Pons (tissue), 1 donor: ENCODE measurements at regions not wholly inside any gene's neighbourhood (a gene's known extent, or its start where the extent isn't known, plus 50 kb on each side); places are given as distances from the start of the nearest gene placed in this dataset.

Source experiments
- DNase-seq: peaks from one replicate; pipeline ENCODE4 v3.0.0-alpha.2; 2016; ENCODE audit warnings: low spot score

DNA sequence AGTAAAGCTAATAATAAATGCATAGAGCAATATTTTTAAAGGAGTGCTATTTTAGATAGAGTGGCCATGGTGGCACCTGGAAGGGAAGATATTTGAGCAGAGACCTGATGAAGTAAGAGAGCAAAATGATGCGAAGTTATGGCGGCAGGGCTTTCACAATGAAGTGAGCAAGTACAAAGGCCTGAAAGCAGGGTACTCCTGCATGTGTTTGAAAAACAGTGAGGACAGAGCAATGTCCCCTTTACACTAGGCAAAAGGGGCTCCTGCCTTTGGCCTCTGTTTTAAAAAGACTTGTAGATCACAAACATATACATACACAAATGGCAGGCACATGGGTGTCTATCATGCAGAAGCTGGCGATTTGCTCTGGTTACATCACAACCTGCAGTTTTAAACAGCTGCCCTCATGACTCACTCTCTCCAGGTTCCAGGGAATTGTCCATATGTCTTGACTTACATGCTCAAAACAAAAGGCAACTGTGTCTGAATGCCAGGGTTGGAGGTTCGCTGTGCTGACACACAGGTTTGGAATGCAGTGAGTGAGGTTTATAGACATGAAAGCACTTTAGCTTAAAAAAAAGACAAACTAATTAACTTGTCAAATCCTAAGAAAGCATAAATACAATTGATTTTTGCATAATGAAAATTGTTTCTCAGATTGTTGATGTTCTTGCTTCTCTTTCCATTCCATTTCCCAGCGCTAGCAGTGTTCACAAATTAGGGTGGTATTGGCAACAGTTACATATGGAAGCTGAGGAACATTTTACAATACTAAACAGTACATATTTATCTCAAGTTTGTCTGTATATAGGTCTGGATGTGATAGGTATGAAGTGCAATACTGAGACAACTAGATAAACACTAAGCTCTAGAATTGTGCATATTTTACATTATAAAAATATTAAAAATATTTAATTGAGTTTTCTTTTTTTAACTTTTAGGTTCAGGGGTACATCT is 313.9 kb downstream of the BARHL2 start:
- peak; percentile 3 for DNase-seq

DNA sequence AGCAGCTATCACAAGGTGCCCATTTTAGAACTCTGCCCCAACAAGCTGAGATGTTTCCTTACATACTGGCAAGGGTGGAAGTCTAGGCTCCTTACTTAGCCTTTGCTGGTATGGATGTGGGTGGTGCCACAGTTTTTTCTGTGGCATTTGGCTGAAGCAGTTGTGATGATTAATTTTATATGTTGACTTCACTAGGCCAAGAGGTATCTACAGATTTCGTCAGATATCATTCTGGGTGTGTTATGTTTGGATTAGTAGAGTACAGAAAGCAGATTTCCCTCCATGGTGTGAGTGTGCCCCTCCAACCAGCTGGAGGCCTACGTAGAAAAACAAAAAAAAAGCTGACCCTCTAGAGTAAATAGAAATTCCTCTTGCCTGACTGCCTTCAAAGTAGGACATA is 317.0 kb downstream of the BARHL2 start:
- no peak for DNase-seq

GRCh38 chr1:90396917-90397316 is 320.2 kb downstream of the BARHL2 start:
- no peak for DNase-seq

DNA sequence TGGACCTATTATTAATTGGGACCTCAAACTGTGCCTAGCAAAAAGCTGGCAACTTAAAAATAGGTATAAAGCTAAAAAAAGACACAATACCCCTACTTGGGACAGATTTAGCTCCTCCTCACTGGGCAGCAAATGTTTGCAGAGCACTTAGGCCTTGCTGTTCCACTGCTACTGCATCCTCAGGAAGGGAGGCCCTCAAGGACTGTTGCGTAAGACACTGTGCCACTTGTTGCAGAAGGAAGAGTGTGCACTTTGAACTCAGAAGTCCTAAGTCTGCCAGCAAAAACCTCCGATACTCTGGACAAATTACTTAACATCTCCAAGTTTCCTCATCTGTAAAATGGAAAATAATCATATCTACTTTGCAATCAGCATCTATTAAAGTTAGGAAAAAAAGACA is 322.9 kb downstream of the BARHL2 start:
- no peak for DNase-seq

DNA sequence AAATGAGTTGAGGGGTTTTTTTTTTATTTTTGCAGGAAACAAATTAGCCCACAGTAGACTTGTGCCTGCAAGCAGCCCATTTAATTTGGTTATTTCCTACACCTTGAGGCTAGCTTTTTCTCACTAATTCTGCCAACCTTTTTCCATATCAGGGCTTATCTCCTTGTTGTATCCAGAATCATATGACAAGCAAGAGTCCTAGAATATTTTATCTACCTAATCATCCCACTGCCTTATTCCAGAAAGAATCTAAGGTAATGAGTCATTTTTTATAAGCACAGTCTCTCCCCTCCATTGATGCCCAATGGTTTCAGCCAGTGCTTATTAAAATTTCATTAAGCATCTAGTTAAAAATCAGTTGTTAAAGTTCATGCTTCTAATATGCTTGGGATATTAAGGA is 324.1 kb downstream of the BARHL2 start:
- no peak for DNase-seq

- DNase-seq, result no peak
Observed at GRCh38 chr1:90391126-90391525, 326.0 kb downstream of the BARHL2 start.

DNA sequence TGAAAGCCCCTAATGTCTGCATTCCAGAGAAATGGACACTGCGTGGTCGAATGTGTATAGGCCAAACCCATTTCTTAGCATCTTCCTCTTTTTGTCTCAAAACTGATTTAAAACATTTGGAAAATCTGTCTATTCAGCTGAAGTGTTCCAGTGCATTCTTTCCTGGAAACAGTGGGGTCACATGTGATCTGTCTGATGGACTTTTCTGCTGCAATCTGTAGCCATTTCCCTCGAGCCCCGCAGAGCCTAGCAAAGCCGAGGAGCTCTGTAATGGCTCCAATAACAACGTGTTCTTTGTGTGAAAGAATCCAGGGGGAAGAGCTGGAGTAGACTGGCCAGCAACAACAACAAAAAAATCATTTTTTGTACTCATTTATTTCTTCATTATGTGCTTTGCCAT is 329.3 kb downstream of the BARHL2 start:
- DNase-seq, result peak; percentile 28

GRCh38 chr1:90386899-90387720 is 330.0 kb downstream of the BARHL2 start:
- no peak for DNase-seq

DNA sequence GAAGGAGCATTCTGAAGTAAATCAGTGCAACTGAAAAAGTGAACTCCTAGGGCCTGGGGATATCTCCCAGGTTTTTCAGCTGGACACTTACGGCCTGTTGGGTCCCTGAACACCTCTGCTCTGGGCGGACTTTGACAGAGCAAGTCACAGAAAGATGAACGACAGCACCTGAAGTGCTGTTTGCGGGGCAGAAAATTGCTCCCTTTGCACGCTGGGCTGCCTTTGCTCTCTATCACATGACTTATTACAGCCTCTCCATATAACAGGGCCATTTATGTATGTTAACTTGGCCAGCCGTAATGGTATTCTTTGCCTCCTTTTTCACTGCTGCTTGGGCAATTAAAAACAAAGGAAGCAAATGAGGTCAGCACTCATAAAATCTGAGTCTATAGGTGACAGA is 332.9 kb downstream of the BARHL2 start:
- DNase-seq, result no peak

- no peak for DNase-seq
Observed at GRCh38 chr1:90382161-90382560, 334.9 kb downstream of the BARHL2 start.

- no peak for DNase-seq
Observed at GRCh38 chr1:90381598-90381997, 335.5 kb downstream of the BARHL2 start.

DNA sequence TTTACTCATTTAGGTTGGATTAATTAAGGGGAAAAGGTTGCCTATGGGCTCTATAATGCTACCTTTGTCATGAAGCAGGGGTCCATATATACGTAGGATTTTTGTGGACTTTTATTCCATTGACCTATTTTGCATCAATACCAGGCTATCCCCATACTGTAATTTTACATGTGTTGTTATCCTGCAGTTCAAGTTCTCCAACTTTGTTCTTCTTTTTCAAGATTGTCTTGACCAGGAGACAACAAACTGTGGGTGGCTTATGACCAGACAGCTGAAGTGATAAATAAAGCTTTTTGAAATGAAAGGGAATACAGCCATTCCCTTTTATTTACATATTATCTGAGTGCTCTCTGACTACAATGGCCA is 345.7 kb downstream of the BARHL2 start:
- no peak for DNase-seq

DNA sequence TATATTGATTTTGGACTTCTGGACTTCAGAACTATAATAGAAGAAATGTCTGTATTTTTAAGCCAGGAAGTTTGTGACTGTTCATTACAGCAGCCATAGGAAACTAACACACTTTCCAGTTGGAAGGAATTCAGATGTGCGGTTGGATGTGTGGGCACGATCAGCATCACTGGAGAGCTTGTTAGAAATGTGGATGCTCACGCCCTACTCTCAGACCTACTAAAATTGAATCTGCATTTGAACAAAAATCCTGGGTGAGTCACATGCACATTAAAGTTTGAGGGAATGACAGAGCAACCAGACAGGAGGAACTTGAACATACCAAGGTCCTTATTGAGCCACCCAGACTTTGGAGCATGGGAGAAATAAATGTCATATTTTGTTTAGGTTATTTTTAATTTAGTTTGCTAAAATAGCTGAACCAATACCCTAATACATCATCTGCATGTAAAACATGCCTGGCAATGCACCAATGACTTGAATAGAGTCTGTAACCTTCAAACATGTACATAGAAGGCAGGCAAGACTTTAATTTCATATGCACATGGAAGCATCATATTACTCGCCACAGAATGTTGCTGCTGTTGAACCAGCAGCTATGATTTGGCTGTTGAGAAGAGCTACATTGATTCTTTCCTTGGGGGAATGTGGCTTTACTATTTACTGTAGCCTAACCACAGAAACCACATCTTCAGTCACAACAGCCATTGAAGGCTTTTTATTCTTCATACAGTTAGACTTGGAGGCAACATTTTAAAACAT is 346.2 kb downstream of the BARHL2 start:
- no peak for DNase-seq

DNA sequence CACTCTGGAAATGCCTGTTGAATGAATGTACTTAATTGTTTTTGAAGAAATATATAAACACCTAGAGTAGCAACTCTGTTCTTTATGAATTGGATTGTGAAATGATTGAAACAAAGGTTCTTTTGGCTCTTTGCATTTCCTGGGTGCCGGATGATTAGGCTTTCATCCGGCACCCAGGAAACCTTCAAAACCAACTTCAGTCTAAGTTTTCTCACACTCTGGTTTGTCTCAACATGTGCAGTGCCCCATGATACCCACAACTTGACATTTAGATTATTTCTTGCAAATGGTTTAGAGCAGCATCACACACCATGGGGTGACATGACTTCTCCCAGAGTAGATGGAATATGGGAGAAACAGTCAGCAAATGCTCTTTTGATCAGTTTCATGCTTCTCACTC is 354.9 kb downstream of the BARHL2 start:
- DNase-seq, result no peak

DNA sequence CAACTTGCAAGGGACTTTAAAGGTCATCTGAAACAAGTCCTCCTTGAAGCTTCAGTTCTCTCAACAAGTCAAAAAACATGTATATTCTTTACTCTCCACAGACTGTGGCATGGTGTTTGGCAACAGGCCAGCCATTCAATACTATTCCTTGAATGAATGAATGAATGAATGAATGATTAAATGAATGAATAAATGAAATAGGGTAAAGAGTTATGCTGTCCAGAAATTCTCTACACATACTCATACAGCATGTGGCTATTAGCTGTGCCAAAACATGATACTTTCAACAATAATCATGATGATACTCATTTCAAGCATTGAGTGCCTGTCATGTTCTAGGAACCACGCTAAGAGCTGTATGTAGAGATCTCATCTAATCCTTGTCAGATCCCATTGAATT is 356.1 kb downstream of the BARHL2 start:
- DNase-seq, result no peak

DNA sequence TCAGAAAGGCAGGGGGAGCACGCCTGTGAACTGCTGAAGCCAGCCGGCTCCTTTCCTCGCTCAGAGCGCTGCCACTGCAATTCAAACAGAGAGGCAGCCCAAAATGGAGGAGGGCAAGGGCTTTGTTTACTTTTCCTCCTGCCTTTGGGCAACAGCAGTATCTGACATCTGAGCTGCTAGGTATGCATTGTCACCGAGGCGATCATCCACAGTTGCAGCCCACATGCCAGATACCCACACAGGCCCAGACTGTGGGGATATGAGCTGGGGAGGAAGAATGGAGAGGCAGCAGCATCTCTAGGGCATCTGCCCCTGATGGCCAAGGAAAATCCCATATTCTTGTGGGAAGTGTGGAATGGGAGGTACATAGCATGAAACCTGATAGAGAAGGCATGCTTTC is 357.1 kb downstream of the BARHL2 start:
- no peak for DNase-seq

- DNase-seq, result no peak
Observed at GRCh38 chr1:90358448-90358847, 358.7 kb downstream of the BARHL2 start.

- DNase-seq, result no peak
Observed at GRCh38 chr1:90357995-90358394, 359.1 kb downstream of the BARHL2 start.

GRCh38 chr1:90356991-90357390 is 360.1 kb downstream of the BARHL2 start:
- no peak for DNase-seq

- no peak for DNase-seq
Observed at GRCh38 chr1:90356101-90356500, 361.0 kb downstream of the BARHL2 start.

DNA sequence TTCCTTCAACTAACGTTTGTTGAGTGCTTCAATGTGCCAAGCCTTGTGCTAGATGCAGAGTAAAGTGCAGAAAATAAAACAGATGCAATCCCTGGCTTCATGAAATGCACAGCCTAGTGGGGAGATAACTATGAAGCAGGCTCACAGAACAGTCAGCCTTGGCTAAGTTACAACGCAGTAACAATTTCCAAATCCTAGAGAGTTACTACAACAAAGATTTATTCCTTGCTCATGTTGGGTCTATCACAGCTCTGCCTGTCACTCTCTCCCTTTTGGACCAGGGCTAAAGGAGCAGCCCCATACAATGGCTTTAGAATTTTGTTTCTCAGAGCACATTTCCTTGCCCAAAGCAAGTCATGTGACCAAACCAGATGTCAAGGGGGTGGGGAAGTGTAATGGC is 359.8 kb downstream of the ZNF326 start:
- DNase-seq, result no peak

DNA sequence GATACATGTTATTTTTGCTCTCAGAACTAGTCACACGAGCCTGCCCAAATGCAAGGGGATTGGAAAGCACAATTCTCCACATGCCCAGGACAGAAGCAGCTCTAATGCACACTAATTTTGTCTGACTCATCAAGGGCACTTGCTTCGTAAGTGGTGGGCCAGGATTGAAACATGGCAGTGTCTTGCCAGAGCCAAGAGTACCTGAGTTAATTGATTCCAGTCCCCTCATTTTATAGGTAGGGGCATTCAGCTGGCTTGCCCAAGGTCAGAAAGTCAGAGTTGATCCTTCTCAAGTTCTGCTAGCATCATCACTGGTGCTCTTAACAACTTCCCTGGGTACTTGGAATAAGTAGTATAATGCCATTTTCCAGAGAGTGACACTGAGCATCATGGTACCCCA is 356.1 kb downstream of the ZNF326 start:
- no peak for DNase-seq
